ENCODE measurements at regions not wholly inside any gene's neighbourhood (a gene's known extent, or its start where the extent isn't known, plus 50 kb on each side); places are given as distances from the start of the nearest gene placed in this dataset.
"Not testable (repeated sequence)": the region's sequence is repeated elsewhere in the genome, so short reads cannot be mapped to it uniquely, and the experiment has no call there.

GRCh38 chr14:106116339-106116930, 590.1 kb downstream of the TMEM121 start:
- WGBS (ENCODE audit: insufficient coverage), result 53% methylated on average over 2 of the region's 10 CpGs
- not testable (repeated sequence) for H3K4me1 ChIP-seq (ENCODE audit: control insufficient read depth, insufficient read depth, low read length); H3K4me3 Mint-ChIP-seq; H3K36me3 ChIP-seq (ENCODE audit: control insufficient read depth, insufficient read depth, low read length); H3K36me3 Mint-ChIP-seq; H3K9me3 Mint-ChIP-seq; H3K27ac ChIP-seq (ENCODE audit: low read length); H3K27me3 ChIP-seq (ENCODE audit: control insufficient read depth, insufficient read depth, low read length); H3K4me3 ChIP-seq (ENCODE audit: low read length); H3K27ac Mint-ChIP-seq; H3K9me3 ChIP-seq (ENCODE audit: control insufficient read depth, insufficient read depth, low read length)
- ATAC-seq (peak; percentile 63 to 83 (median 67)), DNase-seq (peak; percentile 40 to 62)
- peaks cover 17 to 28% of the 10 kb centered on the region in 2 donors for H3K27me3 Mint-ChIP-seq (ENCODE audit: low read depth in 2 of 2)
- H3K4me1 Mint-ChIP-seq, result peaks cover 18 to 19% of the 10 kb centered on the region in 2 donors
- intact Hi-C loops (cut with micrococcal nuclease), result loop anchor here (2.0 kb wide), 1 partner anchor 54 kb away; no protein-coding TSS in a partner anchor
- peak; percentile 60 for TF ChIP-seq CTCF (IDR thresholded peaks at IDR 0.05)

- Mint-ChIP-seq H3K27me3 (ENCODE audit: low read depth in 2 of 2) (peaks cover 21 to 28% of the 10 kb centered on the region in 2 donors), H3K27ac (no peak overlapping the region), H3K4me1 (peaks cover 18 to 19% of the 10 kb centered on the region in 2 donors), H3K36me3 (no peaks in the 10 kb centered on the region), H3K9me3 (no peaks in the 10 kb centered on the region), H3K4me3 (no peak overlapping the region)
- ATAC-seq (no peak), DNase-seq (no peak)
- H3K4me3 ChIP-seq (ENCODE audit: low read length), result no peak overlapping the region
- no peaks in the 10 kb centered on the region for H3K9me3 ChIP-seq (ENCODE audit: control insufficient read depth, insufficient read depth, low read length)
- H3K4me1 ChIP-seq (ENCODE audit: control insufficient read depth, insufficient read depth, low read length), result no peaks in the 10 kb centered on the region
- H3K36me3 ChIP-seq (ENCODE audit: control insufficient read depth, insufficient read depth, low read length), result no peaks in the 10 kb centered on the region
- 22% methylated on average over 6 of the region's 6 CpGs for WGBS (ENCODE audit: insufficient coverage)
- no peak overlapping the region for H3K27ac ChIP-seq (ENCODE audit: low read length)
- TF ChIP-seq CTCF (IDR thresholded peaks at IDR 0.05), result no peak
- H3K27me3 ChIP-seq (ENCODE audit: control insufficient read depth, insufficient read depth, low read length), result peaks cover 5% of the 10 kb centered on the region
- intact Hi-C loops (cut with micrococcal nuclease), result no loop called here
Observed at GRCh38 chr14:106120101-106120500, 593.7 kb downstream of the TMEM121 start.

GRCh38 chr14:106129274-106129673, 602.9 kb downstream of the TMEM121 start:
- H3K27me3 Mint-ChIP-seq (ENCODE audit: low read depth in 2 of 2), result peaks cover 6 to 10% of the 10 kb centered on the region in 2 donors
- H3K27ac ChIP-seq (ENCODE audit: low read length), result no peak overlapping the region
- H3K9me3 Mint-ChIP-seq, result no peaks in the 10 kb centered on the region
- 35% methylated on average over 5 of the region's 5 CpGs for WGBS (ENCODE audit: insufficient coverage)
- DNase-seq (no peak), ATAC-seq (peak in 1 of 3 donors; percentile 41)
- no peaks in the 10 kb centered on the region for H3K9me3 ChIP-seq (ENCODE audit: control insufficient read depth, insufficient read depth, low read length)
- no peak overlapping the region for H3K4me3 Mint-ChIP-seq
- H3K36me3 Mint-ChIP-seq, result no peaks in the 10 kb centered on the region
- H3K4me3 ChIP-seq (ENCODE audit: low read length), result no peak overlapping the region
- H3K27ac Mint-ChIP-seq, result no peak overlapping the region
- TF ChIP-seq CTCF (IDR thresholded peaks at IDR 0.05), result no peak
- peaks cover 13 to 14% of the 10 kb centered on the region in 2 donors for H3K4me1 Mint-ChIP-seq
- no peaks in the 10 kb centered on the region for H3K27me3 ChIP-seq (ENCODE audit: control insufficient read depth, insufficient read depth, low read length)
- no peaks in the 10 kb centered on the region for H3K36me3 ChIP-seq (ENCODE audit: control insufficient read depth, insufficient read depth, low read length)
- intact Hi-C loops (cut with micrococcal nuclease), result no loop called here
- H3K4me1 ChIP-seq (ENCODE audit: control insufficient read depth, insufficient read depth, low read length), result no peaks in the 10 kb centered on the region

GRCh38 chr14:106129904-106130661, 603.7 kb downstream of the TMEM121 start:
- H3K27ac ChIP-seq (ENCODE audit: low read length); H3K4me3 Mint-ChIP-seq; H3K9me3 Mint-ChIP-seq; H3K4me1 ChIP-seq (ENCODE audit: control insufficient read depth, insufficient read depth, low read length); H3K27me3 ChIP-seq (ENCODE audit: control insufficient read depth, insufficient read depth, low read length); H3K36me3 Mint-ChIP-seq; intact Hi-C loops (cut with micrococcal nuclease); ATAC-seq; H3K36me3 ChIP-seq (ENCODE audit: control insufficient read depth, insufficient read depth, low read length); H3K4me3 ChIP-seq (ENCODE audit: low read length); H3K27ac Mint-ChIP-seq; DNase-seq; H3K9me3 ChIP-seq (ENCODE audit: control insufficient read depth, insufficient read depth, low read length): not testable (repeated sequence)
- 41% methylated on average over 6 of the region's 8 CpGs for WGBS (ENCODE audit: insufficient coverage)
- Mint-ChIP-seq H3K27me3 (ENCODE audit: low read depth in 2 of 2) (peaks cover 10 to 13% of the 10 kb centered on the region in 2 donors), H3K4me1 (peaks cover 13 to 14% of the 10 kb centered on the region in 2 donors)

GRCh38 chr14:106133126-106133525, 606.7 kb downstream of the TMEM121 start:
- H3K4me3 Mint-ChIP-seq; DNase-seq; H3K27me3 ChIP-seq (ENCODE audit: control insufficient read depth, insufficient read depth, low read length); H3K4me1 ChIP-seq (ENCODE audit: control insufficient read depth, insufficient read depth, low read length); intact Hi-C loops (cut with micrococcal nuclease); H3K27ac Mint-ChIP-seq; ATAC-seq; H3K36me3 ChIP-seq (ENCODE audit: control insufficient read depth, insufficient read depth, low read length); H3K4me3 ChIP-seq (ENCODE audit: low read length); H3K9me3 Mint-ChIP-seq; H3K27ac ChIP-seq (ENCODE audit: low read length); H3K36me3 Mint-ChIP-seq; H3K9me3 ChIP-seq (ENCODE audit: control insufficient read depth, insufficient read depth, low read length): not testable (repeated sequence)
- peaks cover 9 to 20% of the 10 kb centered on the region in 2 donors for H3K27me3 Mint-ChIP-seq (ENCODE audit: low read depth in 2 of 2)
- H3K4me1 Mint-ChIP-seq, result peaks cover 11 to 14% of the 10 kb centered on the region in 2 donors
- 60% methylated on average over 2 of the region's 2 CpGs for WGBS (ENCODE audit: insufficient coverage)

Measured in natural killer cell (primary cell).